NCI-H345 (cell line): ENCODE measurements at regions not wholly inside any gene's neighbourhood (a gene's known extent, or its start where the extent isn't known, plus 50 kb on each side); places are given as distances from the start of the nearest gene placed in this dataset.

Experiments
- DNase-seq: peaks from one replicate; lab custom pipeline; 2025; lab: John Stamatoyannopoulos, UW

DNA sequence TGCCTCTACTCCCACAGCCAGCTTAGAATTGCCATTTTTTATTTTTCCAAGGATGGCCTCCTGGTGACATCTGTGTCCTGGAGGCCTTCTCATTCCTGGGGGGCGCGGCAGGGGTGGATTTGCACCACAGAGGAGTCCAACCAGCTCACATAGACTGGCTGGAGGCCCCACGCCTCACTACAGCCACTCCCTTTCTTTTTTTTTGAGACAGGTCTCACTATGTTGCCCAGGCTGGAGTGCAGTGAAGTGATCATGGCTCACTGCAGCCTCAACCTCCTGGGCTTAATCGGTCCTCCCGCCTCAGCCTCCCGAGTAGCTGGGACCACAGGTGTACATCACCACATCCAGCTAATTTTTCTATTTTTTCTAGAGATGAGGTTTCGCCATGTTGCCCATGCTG lies 57.6 kb upstream of the DOCK1 start:
- no peak for DNase-seq

- DNase-seq, result no peak
These were observed 55.6 kb upstream of the DOCK1 start for GRCh38 chr10:126849646-126850045.

DNA sequence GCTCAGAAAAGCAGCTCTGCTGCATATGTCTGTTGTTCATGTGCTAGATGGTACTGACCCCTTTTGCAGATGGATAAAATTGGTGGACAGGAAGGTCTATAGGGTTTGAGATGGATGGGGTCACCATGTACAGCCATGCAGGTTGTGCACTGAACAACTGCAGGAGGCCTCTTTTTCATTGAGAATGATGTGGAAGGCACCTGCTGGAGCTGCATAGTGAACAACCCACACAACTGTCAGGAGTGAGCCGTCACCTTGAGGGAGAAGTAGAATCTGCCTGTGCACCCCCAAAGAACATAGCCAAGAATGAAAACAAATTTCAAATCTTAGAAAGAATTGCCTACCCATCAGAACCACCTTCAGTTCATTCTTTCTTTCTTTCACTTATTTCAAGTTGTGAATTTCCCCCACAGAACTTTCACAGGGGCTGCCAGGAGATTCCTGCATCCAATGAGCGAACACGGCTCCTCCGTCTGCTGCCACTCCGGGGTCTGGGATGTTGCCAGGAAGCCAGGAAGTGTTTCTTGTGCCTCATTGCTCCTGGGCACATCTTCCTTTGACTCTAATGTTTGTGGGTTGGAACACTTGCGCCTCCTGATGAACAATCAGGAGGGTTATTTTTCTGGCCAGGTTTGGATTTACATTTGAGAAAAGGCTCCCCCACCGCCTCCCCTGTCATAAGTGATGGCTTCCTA lies 53.7 kb upstream of the DOCK1 start:
- no peak for DNase-seq

DNA sequence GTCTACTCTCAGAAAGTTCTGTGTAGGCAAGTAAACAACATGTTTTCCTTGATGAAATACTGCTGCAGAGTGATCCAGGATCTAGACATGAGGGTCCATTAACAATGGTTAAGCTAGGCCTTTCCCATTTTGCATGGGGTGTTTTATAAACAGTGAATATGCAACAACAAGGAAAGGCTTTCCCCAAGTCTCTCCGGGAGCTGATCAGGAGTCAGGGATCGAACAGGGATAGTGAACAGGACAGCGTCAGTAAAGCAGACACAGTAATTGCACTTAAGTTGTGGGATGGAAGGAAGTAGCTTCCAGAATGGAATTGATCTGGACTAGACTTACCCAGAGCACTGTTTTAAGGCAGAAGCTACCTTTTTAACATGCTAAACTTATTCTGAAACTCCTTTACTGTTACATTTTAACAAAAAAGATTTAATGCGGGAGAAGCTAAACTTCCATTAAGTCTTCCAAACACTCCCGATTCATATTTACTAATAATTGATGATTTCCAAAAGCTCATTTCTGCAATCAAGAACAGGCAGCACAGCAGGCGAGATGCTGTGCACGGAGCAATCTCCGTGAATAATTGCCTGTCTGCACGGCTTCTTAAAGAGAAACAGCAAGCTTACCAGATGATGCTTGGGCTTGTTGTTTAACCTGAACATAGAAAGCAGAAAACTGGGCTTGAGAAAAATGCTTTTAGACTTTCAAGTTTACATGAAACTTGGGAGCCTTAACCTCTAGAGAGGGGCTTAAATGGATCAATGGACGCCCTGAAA lies 50.3 kb upstream of the DOCK1 start:
- DNase-seq, result no peak
